B cell (primary cell): ENCODE measurements at regions not wholly inside any gene's neighbourhood (a gene's known extent, or its start where the extent isn't known, plus 50 kb on each side); places are given as distances from the start of the nearest gene placed in this dataset.

Experiments used
- ATAC-seq: fragments of 200-7000 bp; cut with Tn5 transposase; one replicate; pipeline ENCODE4 v1.10.0; 2021; ENCODE audit warnings: low read depth, mild to moderate bottlenecking, moderate number of reproducible peaks, moderate library complexity
- CTCF ChIA-PET: fragments of 350-600 bp; sonication (Branson Sonifier 250); formaldehyde crosslinking; loops from one replicate; lab custom pipeline; 2021; ENCODE audit warnings: antibody characterized with exemption, inconsistent platforms; lab: Charles Lee
- POLR2A ChIA-PET: fragments of 350-600 bp; sonication (Branson Sonifier 250); formaldehyde crosslinking; loops from one replicate; lab custom pipeline; 2021; ENCODE audit warnings: antibody characterized with exemption; lab: Charles Lee
- DNase-seq: peaks from one replicate; pipeline ENCODE4 v3.0.0; 2013
- H2AFZ ChIP-seq: 2 replicates; pipeline ENCODE4 v1.6.1; 2012; ENCODE audit warnings: mild to moderate bottlenecking, low read depth, low read length; ENCODE audit not compliant: insufficient read depth, poor library complexity, severe bottlenecking
- H3K27ac ChIP-seq, 2 donors: 1 replicate in 1 of 2; 2 replicates in 1 of 2; pipeline ENCODE4 v1.5.1; 2012 to 2013; ENCODE audit warnings: low read length in 2 of 2, mild to moderate bottlenecking in 2 of 2, moderate library complexity in 1 of 2
- H3K27me3 ChIP-seq, 4 experiments: fragments of 200-600 bp in 1 of 4; sonication (generic) in 1 of 4; replicated peaks in 1 of 4; 1 replicate in 2 of 4; 2 replicates in 2 of 4; pipeline versions ENCODE4 v1.6.1 to v1.7.0; 2013 to 2016; ENCODE audit warnings: low read length in 3 of 4, mild to moderate bottlenecking in 2 of 4, mixed read lengths in 1 of 4, moderate library complexity in 1 of 4; ENCODE audit not compliant: insufficient read depth in 4 of 4, control insufficient read depth in 3 of 4; ENCODE audit errors: control extremely low read depth in 1 of 4
- H3K36me3 ChIP-seq, 2 experiments: replicated peaks in 1 of 2; 1 replicate in 1 of 2; 2 replicates in 1 of 2; pipeline versions ENCODE4 v1.6.1 to v1.7.1; 2013; ENCODE audit warnings: low read length in 1 of 2; ENCODE audit not compliant: insufficient read depth in 2 of 2, control insufficient read depth in 1 of 2; ENCODE audit errors: control extremely low read depth in 1 of 2, extremely low read depth in 1 of 2
- H3K4me1 ChIP-seq, 2 donors: fragments of 200-600 bp in 1 of 2; sonication (generic) in 1 of 2; 1 replicate in 1 of 2; 2 replicates in 1 of 2; pipeline versions ENCODE4 v1.5.1 to v1.6.1; 2013 to 2017; ENCODE audit warnings: low read length in 2 of 2; ENCODE audit not compliant: control insufficient read depth in 2 of 2, insufficient read depth in 2 of 2
- H3K4me2 ChIP-seq: replicated peaks from 2 replicates; pipeline ENCODE3; 2012; ENCODE audit warnings: mild to moderate bottlenecking, low read depth, low read length; ENCODE audit not compliant: poor library complexity, severe bottlenecking
- H3K4me3 ChIP-seq, 5 experiments: fragments of 200-600 bp in 1 of 5; sonication (generic) in 1 of 5; 1 replicate in 3 of 5; 2 replicates in 2 of 5; pipeline versions ENCODE4 v1.5.1 to v1.7.0; 2011 to 2016; ENCODE audit warnings: low read length in 4 of 5, mild to moderate bottlenecking in 4 of 5, low read depth in 2 of 5, control low read depth in 1 of 5, moderate library complexity in 1 of 5; ENCODE audit not compliant: insufficient read depth in 1 of 5; ENCODE audit errors: control extremely low read depth in 1 of 5, extremely low read depth in 1 of 5
- H3K79me2 ChIP-seq: fragments of 200-600 bp; sonication (generic); one replicate; pipeline ENCODE4 v1.6.0; 2016; ENCODE audit warnings: low read length; ENCODE audit not compliant: control insufficient read depth, insufficient read depth
- H3K9ac ChIP-seq: fragments of 200-600 bp; sonication (generic); 2 replicates; pipeline ENCODE4 v1.6.1; 2017; ENCODE audit warnings: mild to moderate bottlenecking, low read length, moderate library complexity
- H3K9me3 ChIP-seq, 3 donors: one replicate each; pipeline versions ENCODE4 v1.6.1 to v1.7.1; 2013; ENCODE audit warnings: low read length in 2 of 3; ENCODE audit not compliant: control insufficient read depth in 2 of 3, insufficient read depth in 1 of 3; ENCODE audit errors: control extremely low read depth in 1 of 3
- H4K20me1 ChIP-seq: 2 replicates; pipeline ENCODE4 v1.6.0; 2012; ENCODE audit warnings: mild to moderate bottlenecking, low read length; ENCODE audit not compliant: insufficient read depth, control insufficient read depth, poor library complexity, severe bottlenecking
- H3K27ac Mint-ChIP-seq: one replicate; pipeline ENCODE4 v1.8.0; 2021; ENCODE audit warnings: mixed read lengths
- H3K27me3 Mint-ChIP-seq: one replicate; pipeline ENCODE4 v1.8.0; 2021; ENCODE audit warnings: mixed read lengths
- H3K4me1 Mint-ChIP-seq: one replicate; pipeline ENCODE4 v1.8.0; 2021; ENCODE audit warnings: mixed read lengths
- H3K4me3 Mint-ChIP-seq: one replicate; pipeline ENCODE4 v1.8.0; 2021; ENCODE audit warnings: mixed read lengths
- H3K9me3 Mint-ChIP-seq: one replicate; pipeline ENCODE4 v1.8.0; 2022; ENCODE audit warnings: mixed read lengths; ENCODE audit not compliant: insufficient read depth
- CTCF ChIP-seq: fragments of 200-600 bp; IDR thresholded peaks from one replicate; pipeline ENCODE4 v1.8.0; 2022; ENCODE audit warnings: antibody characterized with exemption, mild to moderate bottlenecking
- EZH2 ChIP-seq: IDR thresholded peaks from 2 replicates; pipeline ENCODE4 v1.6.1; 2012; ENCODE audit warnings: borderline replicate concordance, low read depth, mild to moderate bottlenecking, moderate library complexity, low read length; ENCODE audit not compliant: insufficient read depth, poor library complexity, severe bottlenecking
- WGBS: methylation state at CpG from one replicate; pipeline ENCODE4 v1.1.5; 2013; ENCODE audit warnings: missing lambda C conversion rate; ENCODE audit not compliant: insufficient coverage; 5-methylcytosine and 5-hydroxymethylcytosine counted together
- intact Hi-C: fragments of 100-400 bp; cut with micrococcal nuclease; formaldehyde crosslinking; loops from one replicate; pipeline ENCODE4 v1.10.0; 2022

GRCh38 chr6:4651831-4652467, 124.3 kb upstream of the CDYL start:
- ChIA-PET CTCF (no interaction called here), POLR2A (no interaction called here)
- Histone ChIP-seq H3K4me1 (peaks cover 6% of the 10 kb centered on the region in 2 donors), H3K4me3 (no peak overlapping the region), H4K20me1 (no peaks in the 10 kb centered on the region), H3K36me3 (no peaks in the 10 kb centered on the region), H3K79me2 (no peaks in the 10 kb centered on the region), H3K9me3 (peaks cover 0 to 5% (median 0%) of the 10 kb centered on the region in 3 donors), H3K4me2 (no peak overlapping the region), H3K27ac (no peak overlapping the region), H3K27me3 (peaks cover 0 to 13% (median 8%) of the 10 kb centered on the region in 4 experiments), H2AFZ (no peak overlapping the region), H3K9ac (no peak overlapping the region)
- Mint-ChIP-seq H3K27me3 (peaks cover 43% of the 10 kb centered on the region), H3K27ac (no peak overlapping the region), H3K9me3 (peaks cover 4% of the 10 kb centered on the region), H3K4me1 (peaks cover 7% of the 10 kb centered on the region), H3K4me3 (no peak overlapping the region)
- ATAC-seq (no peak), DNase-seq (no peak)
- no CpG with 5 or more reads among the region's 1 CpG for WGBS
- intact Hi-C loops = no loop called here
- TF ChIP-seq CTCF (no peak), EZH2 (no peak)

GRCh38 chr6:4649728-4650127, 126.5 kb upstream of the CDYL start:
- ChIA-PET POLR2A (no interaction called here), CTCF (no interaction called here)
- no peak overlapping the region for H3K4me3 Mint-ChIP-seq
- TF ChIP-seq CTCF (no peak), EZH2 (no peak)
- Histone ChIP-seq H3K79me2 (no peaks in the 10 kb centered on the region), H4K20me1 (no peaks in the 10 kb centered on the region), H3K27me3 (peaks cover 0 to 13% (median 8%) of the 10 kb centered on the region in 4 experiments), H3K9ac (no peak overlapping the region), H3K4me3 (no peak overlapping the region), H3K9me3 (peaks cover 0 to 5% (median 0%) of the 10 kb centered on the region in 3 donors), H3K4me2 (no peak overlapping the region), H2AFZ (no peak overlapping the region), H3K4me1 (peaks cover 6% of the 10 kb centered on the region in 2 donors), H3K27ac (no peak overlapping the region), H3K36me3 (no peaks in the 10 kb centered on the region)
- DNase-seq (no peak), ATAC-seq (no peak)
- no CpG with 5 or more reads among the region's 3 CpGs for WGBS
- H3K27me3 Mint-ChIP-seq = peaks cover 37% of the 10 kb centered on the region
- peaks cover 7% of the 10 kb centered on the region for H3K4me1 Mint-ChIP-seq
- no peak overlapping the region for H3K27ac Mint-ChIP-seq
- H3K9me3 Mint-ChIP-seq = peaks cover 4% of the 10 kb centered on the region
- intact Hi-C loops = no loop called here
